SIG-M5 treated with dmso at 0.1 percent for 504 hours (cell line): ENCODE measurements at regions not wholly inside any gene's neighbourhood (a gene's known extent, or its start where the extent isn't known, plus 50 kb on each side); places are given as distances from the start of the nearest gene placed in this dataset.
A peak's percentile ranks its signal among the peaks of the same experiment; 100 is the strongest.
"Not testable (repeated sequence)": the region's sequence is repeated elsewhere in the genome, so short reads cannot be mapped to it uniquely, and the experiment has no call there.

ENCODE experiments used
- DNase-seq: peaks from one replicate; lab custom pipeline; 2025; ENCODE audit not compliant: unreplicated experiment; lab: John Stamatoyannopoulos, UW

DNA sequence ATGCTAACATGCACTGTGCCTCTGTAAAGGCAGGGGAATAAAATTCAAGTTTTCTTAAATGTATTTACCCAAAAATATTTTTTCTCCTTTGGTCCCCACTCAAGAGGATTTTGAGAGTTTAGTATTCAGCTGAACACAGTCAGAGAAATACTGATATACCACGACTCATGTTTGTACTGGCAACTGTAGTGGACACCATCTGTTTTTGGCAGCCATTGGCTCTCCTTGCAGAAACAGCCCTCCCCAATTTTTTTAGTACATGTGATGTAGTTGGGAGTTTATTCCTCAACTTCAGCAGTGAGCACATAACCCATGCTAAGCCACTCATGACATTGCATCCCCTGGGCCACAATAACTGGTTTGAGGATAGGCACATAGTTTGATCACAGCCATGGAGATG is 154.8 kb upstream of the POU3F1 start:
- no peak for DNase-seq

GRCh38 chr1:38198621-38199020 is 152.0 kb upstream of the POU3F1 start:
- no peak for DNase-seq

DNA sequence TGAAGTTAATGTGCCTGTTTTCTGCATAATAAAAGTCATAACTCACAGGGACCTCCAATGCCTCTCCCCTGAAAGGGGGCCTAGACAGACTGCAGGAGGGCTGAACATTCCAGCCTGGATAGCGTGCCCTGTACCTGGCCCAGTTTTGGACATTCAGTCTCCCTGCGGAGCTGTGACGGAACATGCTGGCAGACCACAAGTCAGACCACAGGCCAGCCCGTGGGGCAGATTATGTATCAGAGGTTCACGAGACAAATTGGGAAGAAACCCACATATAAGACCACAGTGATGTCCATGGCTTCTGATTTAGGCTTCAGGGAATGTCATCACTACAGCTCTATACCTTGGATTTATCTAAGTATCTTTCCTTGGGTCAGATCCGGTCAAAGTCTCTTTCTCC is 151.5 kb upstream of the POU3F1 start:
- DNase-seq: no peak

GRCh38 chr1:38197312-38198061 is 150.9 kb upstream of the POU3F1 start:
- DNase-seq: no peak

DNA sequence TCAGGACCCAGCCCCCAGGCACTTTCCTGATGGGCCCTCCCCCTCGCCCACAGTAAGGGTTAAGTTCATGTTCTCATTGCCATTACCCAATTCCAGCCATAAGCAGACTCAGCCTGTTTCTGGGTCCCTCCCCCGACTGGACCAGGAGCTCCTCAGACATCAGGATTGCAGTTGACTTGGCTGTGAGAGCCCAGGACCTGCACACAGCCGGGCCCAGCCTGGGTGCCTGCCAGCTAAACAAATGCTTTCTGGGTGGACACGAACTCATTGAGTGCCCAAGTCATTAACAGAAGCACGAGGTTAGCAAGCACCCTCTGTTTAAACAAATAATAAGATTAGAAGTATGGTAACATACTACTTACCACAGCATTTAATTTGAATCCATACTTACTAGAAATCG is 147.9 kb upstream of the POU3F1 start:
- no peak for DNase-seq

DNA sequence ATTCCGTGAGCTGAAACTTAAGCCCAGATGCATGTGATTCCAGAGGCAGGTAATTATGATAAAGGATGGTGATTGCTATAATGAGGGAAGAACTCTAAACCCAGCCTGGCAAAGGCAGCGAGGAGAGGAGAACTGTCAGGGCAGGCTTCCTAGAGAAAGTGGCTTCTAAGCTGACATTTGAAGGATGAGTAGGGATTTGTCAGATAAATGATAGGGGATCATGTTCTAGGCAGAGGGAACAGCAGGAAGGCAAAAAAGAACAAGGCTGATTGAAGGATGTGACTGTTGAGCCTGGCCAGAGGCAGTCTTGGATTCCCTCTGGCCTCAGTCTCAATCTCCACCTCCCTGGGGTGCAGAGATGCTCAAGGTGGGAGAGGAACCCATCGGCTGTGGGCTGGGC is 146.4 kb upstream of the POU3F1 start:
- DNase-seq: no peak

- DNase-seq: no peak
These were observed 144.9 kb upstream of the POU3F1 start for GRCh38 chr1:38191461-38191860.

DNA sequence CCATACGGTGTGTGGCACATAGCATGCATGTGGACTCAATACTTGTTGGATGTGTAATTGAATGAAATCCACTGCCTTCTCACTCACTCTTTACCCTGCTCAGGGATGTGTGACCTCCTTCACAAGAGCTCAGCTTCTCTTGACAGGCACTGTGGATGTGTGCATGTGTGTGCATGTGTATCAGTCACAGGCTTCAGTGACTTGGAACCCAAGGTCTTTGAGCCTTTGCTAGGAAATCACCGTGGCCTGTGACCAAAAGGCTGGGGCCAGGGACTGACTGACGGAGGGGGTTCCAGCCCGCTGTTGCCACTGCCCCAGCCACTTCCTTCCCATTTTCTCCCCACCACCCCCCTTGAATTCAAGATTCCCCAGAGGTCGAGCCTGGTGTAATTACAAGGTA is 144.4 kb upstream of the POU3F1 start:
- DNase-seq: no peak

DNA sequence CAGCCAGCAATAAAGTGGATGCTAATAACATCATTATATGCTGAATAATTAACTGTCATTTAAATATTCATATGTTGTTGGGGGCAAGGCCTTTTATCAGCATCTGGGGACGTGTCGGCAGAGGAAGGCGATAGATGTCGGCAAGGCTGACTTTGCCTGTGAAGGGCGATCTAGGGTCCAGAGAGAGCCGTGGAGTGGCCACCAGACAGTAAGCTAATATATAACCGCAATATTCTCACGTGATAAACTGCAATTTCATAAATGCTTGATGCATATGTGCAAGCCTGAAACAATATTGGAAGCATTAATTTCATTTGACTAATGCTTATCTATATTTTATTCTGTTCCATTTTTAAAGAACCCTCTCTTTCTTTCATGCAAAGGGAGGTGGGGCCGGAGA is 141.0 kb upstream of the POU3F1 start:
- DNase-seq: no peak

- DNase-seq: no peak
These were observed 140.0 kb upstream of the POU3F1 start for GRCh38 chr1:38186566-38186965.

DNA sequence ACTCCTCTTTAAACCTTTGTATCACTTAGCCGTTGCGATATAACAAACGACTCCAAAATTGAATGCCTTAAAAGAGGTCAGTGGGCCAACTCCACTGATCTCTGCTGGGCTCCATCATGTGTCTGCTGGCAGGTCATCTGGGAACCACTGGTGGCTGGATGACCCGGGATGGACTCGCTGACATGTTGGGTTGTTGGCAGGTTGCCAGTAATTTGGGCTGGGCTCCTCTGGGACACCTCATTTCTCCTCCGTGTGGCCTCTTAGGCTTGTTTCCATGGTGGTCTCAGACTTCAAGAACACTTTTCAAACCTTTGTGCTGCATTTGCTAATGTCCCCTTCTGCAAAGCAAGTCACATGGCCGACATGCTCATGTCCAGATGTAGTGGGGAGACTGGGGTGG is 139.3 kb upstream of the POU3F1 start:
- DNase-seq: no peak

GRCh38 chr1:38183747-38184146 is 137.2 kb upstream of the POU3F1 start:
- DNase-seq: no peak

DNA sequence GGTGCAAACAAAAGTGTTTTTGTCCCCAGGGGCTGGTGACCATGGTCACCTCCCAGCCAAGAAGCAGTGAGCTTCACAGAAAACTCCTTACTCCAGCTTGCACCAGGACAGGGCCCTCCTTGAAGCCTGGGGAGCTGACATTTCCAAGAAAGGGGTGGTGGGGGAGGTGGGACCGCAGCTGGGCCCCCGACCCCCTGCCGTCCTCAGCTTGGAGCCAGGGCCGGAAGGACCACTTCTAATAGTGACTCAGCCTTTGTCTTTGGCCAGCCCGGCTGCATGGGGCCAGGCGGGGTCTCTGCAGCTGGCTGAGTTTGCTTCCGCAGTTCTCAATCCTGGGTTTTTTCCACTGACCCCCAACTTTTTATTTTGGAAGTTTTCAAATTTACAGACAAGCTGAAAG is 136.5 kb upstream of the POU3F1 start:
- DNase-seq: no peak

GRCh38 chr1:38180388-38180787 is 133.8 kb upstream of the POU3F1 start:
- DNase-seq: not testable (repeated sequence)

DNA sequence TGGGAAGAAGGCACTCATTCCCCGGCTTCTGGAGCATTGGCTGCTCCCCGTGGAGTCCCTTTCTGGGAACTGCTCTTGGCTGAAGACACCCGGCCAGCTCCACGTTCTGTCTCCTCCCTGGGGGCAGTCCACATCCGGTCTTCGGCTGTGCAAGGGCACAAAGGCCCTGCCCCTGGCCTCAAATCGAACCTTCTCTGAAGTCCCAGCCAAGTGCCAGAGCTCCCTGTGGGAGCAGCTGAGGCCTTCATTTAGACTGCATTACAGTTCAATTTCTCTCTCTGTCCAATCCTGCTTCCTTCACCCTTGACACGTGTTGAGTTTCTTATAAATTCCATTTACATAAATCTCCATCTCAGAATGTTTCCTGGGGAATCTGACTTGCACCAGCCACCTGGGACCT is 132.9 kb upstream of the POU3F1 start:
- DNase-seq: no peak

DNA sequence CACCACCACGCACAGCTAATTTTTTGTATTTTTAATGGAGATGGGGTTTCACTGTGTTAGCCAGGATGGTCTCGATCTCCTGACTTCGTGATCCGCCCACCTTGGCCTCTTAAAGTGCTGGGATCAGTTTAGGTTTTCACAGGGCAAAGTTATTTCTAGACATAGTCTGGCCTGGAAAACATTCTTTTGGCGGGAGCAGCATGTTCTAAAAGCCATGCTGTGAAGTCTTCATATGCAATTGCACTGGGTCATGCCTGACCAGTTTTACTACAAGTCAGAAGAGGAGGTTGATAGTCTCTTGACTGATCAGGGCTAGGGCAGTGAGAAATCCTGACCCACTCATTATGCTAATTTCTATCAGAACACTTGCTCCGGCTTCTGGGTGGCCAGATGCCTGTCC is 131.6 kb upstream of the POU3F1 start:
- no peak for DNase-seq

DNA sequence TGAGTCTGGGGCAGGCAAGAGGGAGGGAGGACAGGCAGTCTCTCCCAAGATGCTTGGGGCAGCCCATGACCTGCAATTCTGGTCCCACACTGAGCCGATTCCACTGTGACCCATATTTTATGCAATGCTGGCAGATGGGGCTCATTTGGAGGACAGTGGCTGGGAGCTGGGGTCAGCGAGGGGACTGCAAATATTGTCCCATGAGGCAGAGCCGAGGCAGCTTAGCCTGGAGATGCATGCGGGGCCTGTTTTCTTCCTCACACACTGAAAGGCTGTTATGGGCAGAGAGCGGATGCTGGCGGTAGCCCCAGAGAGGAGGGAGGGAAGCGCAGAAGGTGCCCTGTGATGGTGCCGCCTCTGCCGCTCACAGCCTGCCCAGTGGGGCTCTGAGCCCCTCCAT is 128.5 kb upstream of the POU3F1 start:
- DNase-seq: no peak

- DNase-seq: peak; percentile 2
These were observed 127.3 kb upstream of the POU3F1 start for GRCh38 chr1:38173848-38174247.

- DNase-seq: peak; percentile 35
These were observed 126.7 kb upstream of the POU3F1 start for GRCh38 chr1:38173157-38173831.

GRCh38 chr1:38169121-38169520 is 122.5 kb upstream of the POU3F1 start:
- DNase-seq: no peak

GRCh38 chr1:38168365-38168764 is 121.8 kb upstream of the POU3F1 start:
- DNase-seq: no peak

GRCh38 chr1:38166461-38166860 is 119.9 kb upstream of the POU3F1 start:
- DNase-seq: no peak
